PC-3 (cell line): ENCODE measurements at regions not wholly inside any gene's neighbourhood (a gene's known extent, or its start where the extent isn't known, plus 50 kb on each side); places are given as distances from the start of the nearest gene placed in this dataset.

ENCODE experiments used
- CTCF ChIP-seq: fragments of 300-600 bp; sonication (generic); conservative IDR thresholded peaks from 2 replicates; pipeline ENCODE4 v1.5.1; 2017; ENCODE audit warnings: antibody characterized with exemption, low read depth, mild to moderate bottlenecking, low read length
- EZH2 ChIP-seq: fragments of 300-600 bp; sonication (generic); IDR thresholded peaks from one replicate; pipeline ENCODE4 v1.6.1; 2017; ENCODE audit warnings: antibody characterized with exemption, mild to moderate bottlenecking, low read length; ENCODE audit not compliant: unreplicated experiment
- EZH2phosphoT487 ChIP-seq: fragments of 300-600 bp; sonication (generic); IDR thresholded peaks from 2 replicates; pipeline ENCODE4 v1.6.1; 2018; ENCODE audit warnings: mild to moderate bottlenecking, antibody characterized with exemption, low read length, borderline replicate concordance

DNA sequence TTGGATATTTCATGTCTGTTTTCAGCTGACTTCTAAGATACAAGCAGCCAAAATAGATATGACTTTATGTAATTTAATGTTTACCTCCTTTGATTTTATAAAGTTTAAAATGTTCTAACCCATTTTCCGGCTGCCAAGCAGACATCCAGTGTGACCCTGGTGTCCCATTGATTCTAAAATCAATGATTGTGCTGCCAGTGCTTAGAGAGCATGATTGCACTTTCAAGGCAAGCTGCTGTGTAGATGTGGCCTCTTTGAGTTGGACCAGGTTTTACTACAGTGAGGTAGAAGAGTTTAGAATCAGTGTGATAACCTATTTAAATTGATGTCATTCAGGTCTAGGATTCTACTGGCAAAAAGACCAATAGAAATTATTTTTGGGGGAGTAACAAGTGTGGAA, 730.9 kb downstream of the STPG2 start:
- no peak for TF ChIP-seq EZH2
- TF ChIP-seq CTCF: no peak
- no peak for TF ChIP-seq EZH2phosphoT487
